HPDE6-E6E7 (cell line): ENCODE measurements at regions not wholly inside any gene's neighbourhood (a gene's known extent, or its start where the extent isn't known, plus 50 kb on each side); places are given as distances from the start of the nearest gene placed in this dataset.

Source experiments
- DNase-seq: peaks from one replicate; pipeline ENCODE4 v3.0.0; 2011; ENCODE audit warnings: missing footprints; ENCODE audit errors: extremely low spot score

GRCh38 chr1:110816945-110817344 is 56.0 kb upstream of the CD53 start:
- DNase-seq = no peak

- no peak for DNase-seq
These were observed 61.4 kb upstream of the CD53 start for GRCh38 chr1:110811529-110811928.

GRCh38 chr1:110800079-110800478 is 72.9 kb upstream of the CD53 start:
- DNase-seq = no peak

GRCh38 chr1:110798691-110799256 is 74.2 kb upstream of the CD53 start:
- DNase-seq = no peak

- DNase-seq = no peak
These were observed 84.3 kb upstream of the CD53 start for GRCh38 chr1:110788673-110789072.

GRCh38 chr1:110787328-110788071 is 85.4 kb upstream of the CD53 start:
- no peak for DNase-seq

- no peak for DNase-seq
These were observed 86.1 kb upstream of the CD53 start for GRCh38 chr1:110786802-110787327.

- no peak for DNase-seq
These were observed 87.3 kb upstream of the CD53 start for GRCh38 chr1:110785612-110786011.

GRCh38 chr1:110785055-110785454 is 87.9 kb upstream of the CD53 start:
- DNase-seq = no peak

GRCh38 chr1:110783292-110783918 is 89.5 kb upstream of the CD53 start:
- peak; percentile 60 for DNase-seq

GRCh38 chr1:110781525-110781924 is 91.4 kb upstream of the CD53 start:
- no peak for DNase-seq

- DNase-seq = peak; percentile 33
These were observed 92.1 kb upstream of the CD53 start for GRCh38 chr1:110780600-110781484.

GRCh38 chr1:110779636-110780035 is 93.3 kb upstream of the CD53 start:
- DNase-seq = no peak

GRCh38 chr1:110778821-110779220 is 94.1 kb upstream of the CD53 start:
- DNase-seq = no peak

- DNase-seq = no peak
These were observed 95.7 kb upstream of the CD53 start for GRCh38 chr1:110777228-110777627.

GRCh38 chr1:110774398-110774797 is 98.5 kb upstream of the CD53 start:
- no peak for DNase-seq

- no peak for DNase-seq
These were observed 99.1 kb upstream of the KCNA3 start for GRCh38 chr1:110773813-110774212.

GRCh38 chr1:110771245-110772022 is 96.7 kb upstream of the KCNA3 start:
- peak; percentile 33 for DNase-seq

GRCh38 chr1:110770832-110771231 is 96.1 kb upstream of the KCNA3 start:
- no peak for DNase-seq

GRCh38 chr1:110768605-110769004 is 93.9 kb upstream of the KCNA3 start:
- no peak for DNase-seq

- DNase-seq = no peak
These were observed 91.6 kb upstream of the KCNA3 start for GRCh38 chr1:110766336-110766647.
